HepG2 (cell line): ENCODE measurements at regions not wholly inside any gene's neighbourhood (a gene's known extent, or its start where the extent isn't known, plus 50 kb on each side); places are given as distances from the start of the nearest gene placed in this dataset.

ENCODE experiments used
- ARHGAP35 ChIP-seq: sonication (generic); formaldehyde crosslinking; IDR thresholded peaks from 2 replicates; pipeline ENCODE4 v1.9.0; 2022; ENCODE audit warnings: mild to moderate bottlenecking, inconsistent platforms, moderate library complexity, missing genetic modification reagents, borderline replicate concordance
- ATF4 ChIP-seq, 2 experiments: fragments of 450-650 bp in 1 of 2; sonication (generic) in 1 of 2; formaldehyde crosslinking; IDR thresholded peaks; 2 replicates each; pipeline versions ENCODE4 v1.5.0 to v1.8.0; 2020 to 2022; ENCODE audit warnings: mild to moderate bottlenecking in 1 of 2, missing genetic modification reagents in 1 of 2
- E2F1 ChIP-seq: sonication (generic); formaldehyde crosslinking; IDR thresholded peaks from 2 replicates; pipeline ENCODE4 v1.5.0; 2020; ENCODE audit warnings: missing genetic modification reagents
- ETS1 ChIP-seq: sonication (generic); formaldehyde crosslinking; IDR thresholded peaks from 2 replicates; pipeline ENCODE4 v1.4.0; 2020; ENCODE audit warnings: missing genetic modification reagents
- GATAD2A ChIP-seq: IDR thresholded peaks from 2 replicates; pipeline ENCODE4 v1.6.1; 2016
- MED13 ChIP-seq: sonication (generic); formaldehyde crosslinking; IDR thresholded peaks from 2 replicates; pipeline ENCODE4 v1.5.0; 2020; ENCODE audit warnings: missing genetic modification reagents
- MIXL1 ChIP-seq: IDR thresholded peaks from 2 replicates; pipeline ENCODE4 v1.6.1; 2016
- MZF1 ChIP-seq: sonication (generic); formaldehyde crosslinking; IDR thresholded peaks from 2 replicates; pipeline ENCODE4 v1.8.1; 2023; ENCODE audit warnings: mild to moderate bottlenecking, missing genetic modification reagents, borderline replicate concordance
- PBX3 ChIP-seq: sonication (generic); formaldehyde crosslinking; IDR thresholded peaks from 2 replicates; pipeline ENCODE4 v1.8.1; 2023; ENCODE audit warnings: missing genetic modification reagents, inconsistent platforms, borderline replicate concordance
- PRDM4 ChIP-seq: sonication (generic); formaldehyde crosslinking; IDR thresholded peaks from 2 replicates; pipeline ENCODE4 v1.9.0; 2021; ENCODE audit warnings: missing genetic modification reagents, borderline replicate concordance
- RAD21 ChIP-seq: fragments of 450-650 bp; formaldehyde crosslinking; IDR thresholded peaks from 2 replicates; pipeline ENCODE4 v1.5.0; 2020; ENCODE audit warnings: mild to moderate bottlenecking
- SOX13 ChIP-seq, 3 experiments: fragments of 450-650 bp in 1 of 3; sonication (generic) in 1 of 3; formaldehyde crosslinking in 1 of 3; IDR thresholded peaks in 2 of 3; conservative IDR thresholded peaks in 1 of 3; 2 replicates each; pipeline versions ENCODE4 v1.5.0 to v1.6.1; 2016 to 2020; ENCODE audit warnings: antibody characterized with exemption in 1 of 3, mild to moderate bottlenecking in 1 of 3, missing compliant biosample characterization in 1 of 3, missing genetic modification reagents in 1 of 3, moderate library complexity in 1 of 3
- SRSF9 ChIP-seq: fragments of 200-400 bp; formaldehyde crosslinking; IDR thresholded peaks from 2 replicates; pipeline ENCODE4 v1.6.1; 2018; ENCODE audit warnings: borderline replicate concordance, mild to moderate bottlenecking, low read depth, low read length; ENCODE audit not compliant: insufficient read depth, poor library complexity, severe bottlenecking
- U2AF2 ChIP-seq: fragments of 200-400 bp; formaldehyde crosslinking; IDR thresholded peaks from 2 replicates; pipeline ENCODE4 v1.6.1; 2017; ENCODE audit warnings: low read depth, mild to moderate bottlenecking, low read length
- XBP1 ChIP-seq: sonication (generic); formaldehyde crosslinking; IDR thresholded peaks from 2 replicates; pipeline ENCODE4 v1.5.0; 2020; ENCODE audit warnings: missing genetic modification reagents
- ZKSCAN1 ChIP-seq: fragments of 150-350 bp; IDR thresholded peaks from 2 replicates; pipeline ENCODE4 v1.6.1; 2014; ENCODE audit warnings: low read length
- ZNF251 ChIP-seq: sonication (generic); formaldehyde crosslinking; IDR thresholded peaks from 2 replicates; pipeline ENCODE4 v1.9.0; 2021; ENCODE audit warnings: mild to moderate bottlenecking, missing genetic modification reagents
- ZNF597 ChIP-seq: sonication (generic); formaldehyde crosslinking; IDR thresholded peaks from 2 replicates; pipeline ENCODE4 v1.5.0; 2020; ENCODE audit warnings: missing genetic modification reagents
- ZNF780A ChIP-seq: sonication (generic); formaldehyde crosslinking; IDR thresholded peaks from 2 replicates; pipeline ENCODE4 v1.8.0; 2022; ENCODE audit warnings: mild to moderate bottlenecking, missing genetic modification reagents, moderate library complexity
- ZNF841 ChIP-seq: sonication (generic); formaldehyde crosslinking; IDR thresholded peaks from 2 replicates; pipeline ENCODE4 v1.8.1; 2023; ENCODE audit warnings: missing genetic modification reagents, borderline replicate concordance

GRCh38 chr1:54488065-54488750, 59.8 kb upstream of the ACOT11 start (continued):
- TF ChIP-seq XBP1 (CRISPR knock-in tag) (no peak), ZNF780A (CRISPR knock-in tag) (no peak), ZNF841 (CRISPR knock-in tag) (no peak), ETS1 (no peak), MED13 (CRISPR knock-in tag) (peak; percentile 50; the same call in 1 of the 2 replicates), ATF4 (CRISPR knock-in tag; IDR thresholded peaks at IDR 0.05) (no peak), PBX3 (CRISPR knock-in tag) (no peak), ZNF597 (CRISPR knock-in tag) (no peak), SRSF9 (no peak), ZNF251 (CRISPR knock-in tag) (no peak), ZKSCAN1 (no peak), SOX13 (IDR thresholded peaks at IDR 0.05) (peak; percentile 69), SOX13 (CRISPR knock-in tag; conservative IDR thresholded peaks at IDR 0.05 in 1 of 2, IDR thresholded peaks at IDR 0.05 in 1 of 2) (peak in 1 of 2 experiments; percentile 85; a peak in 2 of 4 replicates), MIXL1 (CRISPR knock-in tag) (0 out of 2 replicates have a peak, but pooled peaks have one; percentile 47), U2AF2 (no peak), ARHGAP35 (CRISPR knock-in tag) (no peak), GATAD2A (CRISPR knock-in tag) (no peak; the same call in 1 of the 2 replicates), E2F1 (CRISPR knock-in tag) (peak; percentile 43; the same call in 1 of the 2 replicates), PRDM4 (CRISPR knock-in tag) (peak; percentile 100), MZF1 (no peak), RAD21 (CRISPR knock-in tag) (peak; percentile 68)
